ENCODE measurements at regions not wholly inside any gene's neighbourhood (a gene's known extent, or its start where the extent isn't known, plus 50 kb on each side); places are given as distances from the start of the nearest gene placed in this dataset.

DNA sequence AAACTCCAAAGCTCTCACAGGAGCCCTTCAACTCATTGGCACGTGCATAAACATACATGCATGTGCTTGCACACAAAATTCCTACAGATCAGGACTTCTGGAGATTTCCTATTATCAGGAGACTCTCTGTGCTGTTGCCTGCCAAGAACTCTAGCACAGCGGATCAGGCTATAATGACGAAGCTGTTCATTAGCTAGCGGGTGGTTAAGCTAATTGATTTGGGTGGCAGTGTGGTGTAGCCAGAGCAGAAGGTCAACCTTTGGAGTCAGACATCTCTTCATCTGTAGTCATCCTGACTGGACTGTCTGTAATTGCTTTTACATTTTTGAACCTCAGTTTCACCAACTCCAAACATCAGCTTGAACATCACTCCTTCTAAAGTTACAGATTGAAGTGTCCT is 69.0 kb downstream of the KIF2B start:
- Histone ChIP-seq H3K9me3 (ENCODE audit: control insufficient read depth, insufficient read depth, low read length) (no peaks in the 10 kb centered on the region), H3K4me3 (ENCODE audit: low read depth, low read length) (no peak overlapping the region), H3K4me1 (ENCODE audit: control insufficient read depth, insufficient read depth, low read length) (no peaks in the 10 kb centered on the region), H3K36me3 (ENCODE audit: control insufficient read depth, insufficient read depth, low read length) (no peaks in the 10 kb centered on the region), H3K27me3 (ENCODE audit: control insufficient read depth, insufficient read depth, low read length) (no peaks in the 10 kb centered on the region), H3K27ac (ENCODE audit: low read depth, low read length) (no peak overlapping the region)
- DNase-seq (ENCODE audit: low read depth in 4 of 6, low spot score in 6 of 6) = no peak
- WGBS (ENCODE audit: insufficient coverage) = 80% methylated on average over 1 of the region's 4 CpGs

DNA sequence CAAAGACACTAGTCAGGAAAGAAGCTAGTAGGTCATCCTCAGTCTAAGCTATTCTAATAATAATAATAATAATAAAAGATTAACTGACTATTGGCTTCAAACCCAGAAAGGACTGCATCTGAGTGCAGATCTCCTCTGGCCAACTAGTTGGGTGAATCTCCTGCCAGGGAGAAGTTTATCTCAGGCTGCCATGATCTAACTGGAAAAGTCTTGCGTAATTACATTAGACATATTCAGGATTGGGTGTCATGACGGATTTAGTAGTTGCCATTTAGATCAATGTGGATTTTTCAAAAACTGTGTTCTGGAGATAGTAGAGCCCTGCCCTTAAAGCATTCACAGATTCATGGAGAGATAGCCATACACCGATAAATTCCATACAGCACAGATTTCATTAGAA is 69.5 kb downstream of the KIF2B start:
- H3K4me3 ChIP-seq (ENCODE audit: low read depth, low read length) = no peak overlapping the region
- no peaks in the 10 kb centered on the region for H3K27me3 ChIP-seq (ENCODE audit: control insufficient read depth, insufficient read depth, low read length)
- H3K9me3 ChIP-seq (ENCODE audit: control insufficient read depth, insufficient read depth, low read length) = no peaks in the 10 kb centered on the region
- WGBS (ENCODE audit: insufficient coverage) = 100% methylated on average over 2 of the region's 3 CpGs
- no peaks in the 10 kb centered on the region for H3K4me1 ChIP-seq (ENCODE audit: control insufficient read depth, insufficient read depth, low read length)
- H3K36me3 ChIP-seq (ENCODE audit: control insufficient read depth, insufficient read depth, low read length) = no peaks in the 10 kb centered on the region
- H3K27ac ChIP-seq (ENCODE audit: low read depth, low read length) = no peak overlapping the region
- DNase-seq (ENCODE audit: low read depth in 4 of 6, low spot score in 6 of 6) = no peak

DNA sequence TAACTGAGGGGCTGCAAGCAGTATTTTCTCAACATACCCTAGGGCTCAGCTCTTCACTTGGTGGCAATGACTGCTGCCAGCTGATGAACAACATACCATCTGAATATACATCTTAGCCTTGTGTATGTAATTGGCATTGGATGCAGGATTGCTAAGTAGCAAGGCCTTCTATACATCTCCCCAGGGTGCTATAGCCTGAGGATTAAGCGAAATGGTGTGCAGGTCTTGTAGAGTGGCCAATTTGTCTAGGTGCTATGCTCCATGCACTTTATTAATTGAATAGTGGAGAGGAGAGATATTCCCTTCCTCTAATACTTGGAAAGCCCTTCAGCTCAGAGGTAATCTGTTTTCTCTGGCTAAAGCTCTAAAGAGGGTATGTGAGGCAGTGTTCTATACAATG is 71.9 kb downstream of the KIF2B start:
- no CpG with 5 or more reads among the region's 1 CpG for WGBS (ENCODE audit: insufficient coverage)

DNA sequence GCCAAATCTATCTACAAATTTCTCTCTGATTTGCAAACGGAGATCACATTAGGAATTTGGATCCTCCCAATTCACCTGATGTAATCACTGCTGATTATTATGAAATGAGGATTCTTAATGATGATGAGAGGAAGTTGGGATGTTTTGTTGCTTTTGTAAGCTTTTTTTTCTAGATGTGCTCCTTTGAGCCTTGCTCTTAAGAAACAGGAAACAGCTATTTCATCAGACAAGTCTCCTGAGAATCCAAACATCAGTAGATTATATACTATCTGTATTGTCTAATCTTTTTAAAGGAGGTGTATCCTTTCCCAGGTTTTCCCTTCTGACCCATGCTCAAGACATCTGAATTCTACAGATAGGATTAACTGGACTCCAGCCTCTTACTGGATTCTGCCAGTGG is 73.3 kb downstream of the KIF2B start:
- DNase-seq (ENCODE audit: low read depth in 4 of 6, low spot score in 6 of 6) = no peak
- no peaks in the 10 kb centered on the region for H3K36me3 ChIP-seq (ENCODE audit: control insufficient read depth, insufficient read depth, low read length)
- H3K4me1 ChIP-seq (ENCODE audit: control insufficient read depth, insufficient read depth, low read length) = no peaks in the 10 kb centered on the region
- no peaks in the 10 kb centered on the region for H3K27me3 ChIP-seq (ENCODE audit: control insufficient read depth, insufficient read depth, low read length)
- no CpG with 5 or more reads among the region's 1 CpG for WGBS (ENCODE audit: insufficient coverage)
- no peak overlapping the region for H3K4me3 ChIP-seq (ENCODE audit: low read depth, low read length)
- no peaks in the 10 kb centered on the region for H3K9me3 ChIP-seq (ENCODE audit: control insufficient read depth, insufficient read depth, low read length)
- H3K27ac ChIP-seq (ENCODE audit: low read depth, low read length) = no peak overlapping the region

More for the DNA sequence above, 71.9 kb downstream of the KIF2B start:
- no peaks in the 10 kb centered on the region for H3K36me3 ChIP-seq (ENCODE audit: control insufficient read depth, insufficient read depth, low read length)
- H3K27me3 ChIP-seq (ENCODE audit: control insufficient read depth, insufficient read depth, low read length) = no peaks in the 10 kb centered on the region
- peak in 1 of 6 donors; percentile 21 for DNase-seq (ENCODE audit: low read depth in 4 of 6, low spot score in 6 of 6)
- H3K27ac ChIP-seq (ENCODE audit: low read depth, low read length) = no peak overlapping the region
- H3K4me3 ChIP-seq (ENCODE audit: low read depth, low read length) = no peak overlapping the region
- H3K4me1 ChIP-seq (ENCODE audit: control insufficient read depth, insufficient read depth, low read length) = no peaks in the 10 kb centered on the region
- H3K9me3 ChIP-seq (ENCODE audit: control insufficient read depth, insufficient read depth, low read length) = no peaks in the 10 kb centered on the region

DNA sequence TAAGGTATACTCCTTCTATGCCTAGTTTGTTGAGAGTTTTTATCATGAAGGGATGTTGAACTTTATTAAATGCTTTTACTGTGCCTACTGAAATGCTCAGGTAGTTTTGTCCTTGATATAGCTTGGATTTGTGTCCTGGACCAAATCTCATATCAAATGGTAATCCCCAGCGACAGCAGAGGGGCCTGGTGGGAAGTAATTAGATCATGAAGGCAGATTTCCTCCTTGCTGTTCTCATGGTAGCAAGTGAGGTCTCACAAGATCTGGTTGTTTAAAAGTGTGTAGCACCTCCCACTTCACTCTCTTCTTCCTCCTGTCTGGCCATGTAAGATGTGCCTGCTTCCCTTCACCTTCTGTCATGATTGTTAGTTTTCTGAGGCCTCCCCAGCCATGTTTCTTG is 78.2 kb downstream of the KIF2B start:
- DNase-seq (ENCODE audit: low read depth in 4 of 6, low spot score in 6 of 6) = no peak
- H3K4me1 ChIP-seq (ENCODE audit: control insufficient read depth, insufficient read depth, low read length) = no peaks in the 10 kb centered on the region
- no peak overlapping the region for H3K27ac ChIP-seq (ENCODE audit: low read depth, low read length)
- H3K4me3 ChIP-seq (ENCODE audit: low read depth, low read length) = no peak overlapping the region
- peaks cover 2% of the 10 kb centered on the region for H3K9me3 ChIP-seq (ENCODE audit: control insufficient read depth, insufficient read depth, low read length)
- no peaks in the 10 kb centered on the region for H3K36me3 ChIP-seq (ENCODE audit: control insufficient read depth, insufficient read depth, low read length)
- H3K27me3 ChIP-seq (ENCODE audit: control insufficient read depth, insufficient read depth, low read length) = no peaks in the 10 kb centered on the region
- WGBS (ENCODE audit: insufficient coverage) = no CpG with 5 or more reads among the region's 1 CpG

DNA sequence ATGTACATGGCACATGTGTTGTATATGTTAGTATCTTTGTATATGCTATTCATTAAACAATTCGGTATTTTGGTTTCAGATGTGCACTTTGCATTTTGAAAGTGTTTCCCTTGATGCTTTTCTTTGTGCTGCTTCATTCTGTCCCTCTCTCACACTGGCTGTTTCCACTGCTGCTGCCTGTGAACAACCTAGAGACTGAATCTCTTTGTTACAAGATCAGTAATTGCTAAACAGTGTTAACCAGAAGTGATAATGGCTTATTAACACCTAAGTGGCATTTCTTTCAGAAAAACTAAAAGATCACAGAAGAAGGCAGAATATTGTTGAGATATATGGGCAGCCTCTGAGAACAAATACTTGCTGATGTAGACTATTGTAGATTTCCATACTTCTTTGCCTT is 84.7 kb downstream of the KIF2B start:
- no peaks in the 10 kb centered on the region for H3K36me3 ChIP-seq (ENCODE audit: control insufficient read depth, insufficient read depth, low read length)
- no peak overlapping the region for H3K4me3 ChIP-seq (ENCODE audit: low read depth, low read length)
- H3K27me3 ChIP-seq (ENCODE audit: control insufficient read depth, insufficient read depth, low read length) = no peaks in the 10 kb centered on the region
- WGBS (ENCODE audit: insufficient coverage) = no CpG with 5 or more reads among the region's 1 CpG
- H3K9me3 ChIP-seq (ENCODE audit: control insufficient read depth, insufficient read depth, low read length) = no peaks in the 10 kb centered on the region
- DNase-seq (ENCODE audit: low read depth in 4 of 6, low spot score in 6 of 6) = peak in 2 of 6 donors; percentile 12 to 64
- H3K4me1 ChIP-seq (ENCODE audit: control insufficient read depth, insufficient read depth, low read length) = no peaks in the 10 kb centered on the region
- H3K27ac ChIP-seq (ENCODE audit: low read depth, low read length) = no peak overlapping the region

- Histone ChIP-seq H3K4me3 (ENCODE audit: low read depth, low read length) (no peak overlapping the region), H3K4me1 (ENCODE audit: control insufficient read depth, insufficient read depth, low read length) (no peaks in the 10 kb centered on the region), H3K36me3 (ENCODE audit: control insufficient read depth, insufficient read depth, low read length) (no peaks in the 10 kb centered on the region), H3K27ac (ENCODE audit: low read depth, low read length) (no peak overlapping the region), H3K9me3 (ENCODE audit: control insufficient read depth, insufficient read depth, low read length) (no peaks in the 10 kb centered on the region), H3K27me3 (ENCODE audit: control insufficient read depth, insufficient read depth, low read length) (no peaks in the 10 kb centered on the region)
- no peak for DNase-seq (ENCODE audit: low read depth in 4 of 6, low spot score in 6 of 6)
- no CpG with 5 or more reads among the region's 3 CpGs for WGBS (ENCODE audit: insufficient coverage)
Observed at GRCh38 chr17:53909802-53910201, 87.1 kb downstream of the KIF2B start.

DNA sequence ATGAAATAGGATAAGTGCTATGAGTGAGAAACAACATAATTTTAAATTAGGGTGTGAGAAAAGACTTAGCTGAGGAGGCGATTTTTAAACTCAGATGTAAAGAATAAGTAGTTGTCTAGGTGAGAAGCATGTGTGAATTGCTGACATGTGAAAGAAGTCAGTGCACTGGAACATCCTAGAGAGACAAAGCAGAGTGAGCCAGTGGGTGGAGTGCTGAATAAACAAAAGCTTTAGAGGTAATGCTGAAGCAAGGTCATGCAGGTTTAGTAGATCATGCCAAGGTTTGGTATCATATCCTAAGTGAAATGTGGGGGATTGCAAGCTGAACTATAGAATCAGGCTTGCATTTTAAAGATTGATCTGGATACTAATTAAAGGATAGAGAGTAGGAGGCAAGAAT is 89.4 kb downstream of the KIF2B start:
- Histone ChIP-seq H3K9me3 (ENCODE audit: control insufficient read depth, insufficient read depth, low read length) (no peaks in the 10 kb centered on the region), H3K4me3 (ENCODE audit: low read depth, low read length) (no peak overlapping the region), H3K36me3 (ENCODE audit: control insufficient read depth, insufficient read depth, low read length) (no peaks in the 10 kb centered on the region), H3K27ac (ENCODE audit: low read depth, low read length) (no peak overlapping the region), H3K27me3 (ENCODE audit: control insufficient read depth, insufficient read depth, low read length) (no peaks in the 10 kb centered on the region), H3K4me1 (ENCODE audit: control insufficient read depth, insufficient read depth, low read length) (no peaks in the 10 kb centered on the region)
- WGBS (ENCODE audit: insufficient coverage) = 63% methylated on average over 1 of the region's 1 CpG
- DNase-seq (ENCODE audit: low read depth in 4 of 6, low spot score in 6 of 6) = no peak

GRCh38 chr17:53919356-53919755 is 96.6 kb downstream of the KIF2B start:
- H3K36me3 ChIP-seq (ENCODE audit: control insufficient read depth, insufficient read depth, low read length) = no peaks in the 10 kb centered on the region
- H3K4me1 ChIP-seq (ENCODE audit: control insufficient read depth, insufficient read depth, low read length) = no peaks in the 10 kb centered on the region
- H3K27me3 ChIP-seq (ENCODE audit: control insufficient read depth, insufficient read depth, low read length) = no peaks in the 10 kb centered on the region
- DNase-seq (ENCODE audit: low read depth in 4 of 6, low spot score in 6 of 6) = no peak
- no peak overlapping the region for H3K27ac ChIP-seq (ENCODE audit: low read depth, low read length)
- no CpG with 5 or more reads among the region's 1 CpG for WGBS (ENCODE audit: insufficient coverage)
- no peak overlapping the region for H3K4me3 ChIP-seq (ENCODE audit: low read depth, low read length)
- no peaks in the 10 kb centered on the region for H3K9me3 ChIP-seq (ENCODE audit: control insufficient read depth, insufficient read depth, low read length)

DNA sequence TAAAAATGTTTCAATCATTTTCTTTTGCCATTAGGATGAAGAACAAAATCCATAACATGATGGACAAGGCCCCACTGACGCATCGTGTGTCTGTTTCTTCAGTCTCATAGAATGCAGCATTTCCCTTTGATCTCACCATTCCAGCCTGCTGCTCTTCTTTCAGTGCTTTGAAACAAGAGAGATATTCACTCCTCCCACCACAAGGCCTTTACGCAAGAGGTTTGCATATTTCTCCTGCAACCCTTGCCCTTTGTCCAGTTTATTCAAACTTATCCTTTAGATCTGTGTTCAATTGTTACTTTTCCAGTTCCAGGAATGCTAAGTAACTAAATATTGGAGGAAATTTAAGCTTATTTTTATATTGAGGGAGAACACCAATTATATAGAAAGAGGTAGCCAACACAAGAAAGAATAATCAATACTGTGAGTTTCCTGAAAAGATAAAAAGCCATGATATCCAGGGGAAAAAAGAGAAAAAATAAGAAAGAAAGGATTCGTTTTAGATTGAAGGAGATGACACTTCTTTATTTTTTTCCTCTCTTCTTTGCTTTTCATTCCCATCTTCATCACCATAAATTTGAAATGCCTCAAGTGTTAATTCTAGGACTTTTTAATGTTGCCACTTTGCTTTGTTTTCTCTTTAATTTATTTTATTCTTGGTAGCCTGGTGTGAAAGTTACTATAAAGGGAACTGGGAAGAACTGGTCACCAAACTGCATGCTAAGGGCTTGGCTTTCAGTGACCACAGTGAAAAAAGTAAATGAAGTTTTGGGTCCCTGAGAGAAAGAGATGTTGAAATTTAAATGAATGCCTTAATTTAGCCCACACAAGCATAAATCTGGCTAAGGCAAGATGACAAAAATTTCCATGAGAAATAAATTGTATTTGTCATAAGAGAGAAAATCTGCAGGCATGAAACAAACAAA is 102.1 kb downstream of the KIF2B start:
- no peaks in the 10 kb centered on the region for H3K36me3 ChIP-seq (ENCODE audit: control insufficient read depth, insufficient read depth, low read length)
- no peaks in the 10 kb centered on the region for H3K27me3 ChIP-seq (ENCODE audit: control insufficient read depth, insufficient read depth, low read length)
- H3K4me1 ChIP-seq (ENCODE audit: control insufficient read depth, insufficient read depth, low read length) = no peaks in the 10 kb centered on the region
- H3K27ac ChIP-seq (ENCODE audit: low read depth, low read length) = no peak overlapping the region
- H3K4me3 ChIP-seq (ENCODE audit: low read depth, low read length) = no peak overlapping the region
- no peaks in the 10 kb centered on the region for H3K9me3 ChIP-seq (ENCODE audit: control insufficient read depth, insufficient read depth, low read length)
- 49% methylated on average over 2 of the region's 4 CpGs for WGBS (ENCODE audit: insufficient coverage)
- DNase-seq (ENCODE audit: low read depth in 4 of 6, low spot score in 6 of 6) = peak in 1 of 6 donors; percentile 11
